Loucy (cell line): ENCODE measurements at regions not wholly inside any gene's neighbourhood (a gene's known extent, or its start where the extent isn't known, plus 50 kb on each side); places are given as distances from the start of the nearest gene placed in this dataset.

Experiments used
- H2AFZ ChIP-seq: fragments of 200-600 bp; sonication (generic); 2 replicates; pipeline ENCODE4 v1.6.0; 2016; ENCODE audit warnings: antibody characterized with exemption, mild to moderate bottlenecking, low read length, moderate library complexity
- H3F3A ChIP-seq: fragments of 200-600 bp; 2 replicates; pipeline ENCODE4 v1.6.0; 2016; ENCODE audit warnings: antibody characterized with exemption, low read depth, mild to moderate bottlenecking
- H3K27me3 ChIP-seq: fragments of 200-600 bp; sonication (generic); 2 replicates; pipeline ENCODE4 v1.6.1; 2014; ENCODE audit warnings: low read length, mild to moderate bottlenecking; ENCODE audit not compliant: insufficient read depth, poor library complexity, severe bottlenecking
- H3K36me3 ChIP-seq: fragments of 200-600 bp; sonication (generic); 2 replicates; pipeline ENCODE4 v1.6.1; 2016; ENCODE audit warnings: low read length; ENCODE audit not compliant: insufficient read depth
- H3K4me1 ChIP-seq: fragments of 200-600 bp; sonication (generic); 2 replicates; pipeline ENCODE4 v1.5.1; 2014; ENCODE audit warnings: low read length, mild to moderate bottlenecking; ENCODE audit not compliant: insufficient read depth, poor library complexity, severe bottlenecking
- H3K4me2 ChIP-seq: fragments of 200-600 bp; sonication (generic); 2 replicates; pipeline ENCODE4 v1.6.0; 2014; ENCODE audit warnings: antibody characterized with exemption, low read length, low read depth, mild to moderate bottlenecking; ENCODE audit not compliant: poor library complexity, severe bottlenecking
- H3K4me3 ChIP-seq: fragments of 200-600 bp; sonication (generic); 2 replicates; pipeline ENCODE4 v1.5.1; 2014; ENCODE audit warnings: low read length, mild to moderate bottlenecking, mixed read lengths; ENCODE audit not compliant: poor library complexity, severe bottlenecking
- H3K79me2 ChIP-seq: fragments of 200-600 bp; sonication (generic); 2 replicates; pipeline ENCODE4 v1.6.1; 2014; ENCODE audit warnings: low read length; ENCODE audit not compliant: insufficient read depth
- H3K9ac ChIP-seq: fragments of 200-600 bp; sonication (generic); 2 replicates; pipeline ENCODE4 v1.6.0; 2014; ENCODE audit warnings: mild to moderate bottlenecking, low read depth, low read length, moderate library complexity; ENCODE audit not compliant: poor library complexity, severe bottlenecking
- H3K9me2 ChIP-seq: fragments of 200-600 bp; sonication (generic); replicated peaks from 2 replicates; pipeline ENCODE4 v1.6.1; 2016; ENCODE audit warnings: low read depth, low read length, mixed read lengths
- H3K9me3 ChIP-seq: fragments of 200-600 bp; sonication (generic); 2 replicates; pipeline ENCODE4 v1.6.1; 2014; ENCODE audit warnings: mild to moderate bottlenecking, antibody characterized with exemption, low read length, low read depth; ENCODE audit not compliant: insufficient read depth
- H4K20me1 ChIP-seq: fragments of 200-600 bp; sonication (generic); 2 replicates; pipeline ENCODE4 v1.6.0; 2014; ENCODE audit warnings: antibody characterized with exemption, low read length, mild to moderate bottlenecking; ENCODE audit not compliant: insufficient read depth, poor library complexity, severe bottlenecking
- EZH2phosphoT487 ChIP-seq: fragments of 200-600 bp; IDR thresholded peaks from 2 replicates; pipeline ENCODE4 v1.6.1; 2018; ENCODE audit warnings: antibody characterized with exemption, mild to moderate bottlenecking, moderate library complexity, borderline replicate concordance
- TF ChIP-seq, protein P1 (sequence below): fragments of 200-600 bp; sonication (generic); conservative IDR thresholded peaks from 2 replicates; pipeline ENCODE4 v1.5.1; 2014; ENCODE audit warnings: mild to moderate bottlenecking, antibody characterized with exemption, low read length

- no peak overlapping the region for H3K9ac ChIP-seq
- no peak overlapping the region for H3K4me2 ChIP-seq
- H3K4me3 ChIP-seq, result no peak overlapping the region
- H3K36me3 ChIP-seq, result no peaks in the 10 kb centered on the region
- H3K27me3 ChIP-seq, result no peaks in the 10 kb centered on the region
- H4K20me1 ChIP-seq, result no peaks in the 10 kb centered on the region
- no peaks in the 10 kb centered on the region for H3K79me2 ChIP-seq
- no peaks in the 10 kb centered on the region for H3K9me2 ChIP-seq
- H3F3A ChIP-seq, result no peaks in the 10 kb centered on the region
- no peaks in the 10 kb centered on the region for H3K4me1 ChIP-seq
- H2AFZ ChIP-seq, result no peak overlapping the region
- no peaks in the 10 kb centered on the region for H3K9me3 ChIP-seq
- TF ChIP-seq, protein P1, sequence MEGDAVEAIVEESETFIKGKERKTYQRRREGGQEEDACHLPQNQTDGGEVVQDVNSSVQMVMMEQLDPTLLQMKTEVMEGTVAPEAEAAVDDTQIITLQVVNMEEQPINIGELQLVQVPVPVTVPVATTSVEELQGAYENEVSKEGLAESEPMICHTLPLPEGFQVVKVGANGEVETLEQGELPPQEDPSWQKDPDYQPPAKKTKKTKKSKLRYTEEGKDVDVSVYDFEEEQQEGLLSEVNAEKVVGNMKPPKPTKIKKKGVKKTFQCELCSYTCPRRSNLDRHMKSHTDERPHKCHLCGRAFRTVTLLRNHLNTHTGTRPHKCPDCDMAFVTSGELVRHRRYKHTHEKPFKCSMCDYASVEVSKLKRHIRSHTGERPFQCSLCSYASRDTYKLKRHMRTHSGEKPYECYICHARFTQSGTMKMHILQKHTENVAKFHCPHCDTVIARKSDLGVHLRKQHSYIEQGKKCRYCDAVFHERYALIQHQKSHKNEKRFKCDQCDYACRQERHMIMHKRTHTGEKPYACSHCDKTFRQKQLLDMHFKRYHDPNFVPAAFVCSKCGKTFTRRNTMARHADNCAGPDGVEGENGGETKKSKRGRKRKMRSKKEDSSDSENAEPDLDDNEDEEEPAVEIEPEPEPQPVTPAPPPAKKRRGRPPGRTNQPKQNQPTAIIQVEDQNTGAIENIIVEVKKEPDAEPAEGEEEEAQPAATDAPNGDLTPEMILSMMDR, result no peak
- no peak for TF ChIP-seq EZH2phosphoT487
Measured at GRCh38 chr4:83661359-83661758, 125.5 kb downstream of the GPAT3 start.

DNA sequence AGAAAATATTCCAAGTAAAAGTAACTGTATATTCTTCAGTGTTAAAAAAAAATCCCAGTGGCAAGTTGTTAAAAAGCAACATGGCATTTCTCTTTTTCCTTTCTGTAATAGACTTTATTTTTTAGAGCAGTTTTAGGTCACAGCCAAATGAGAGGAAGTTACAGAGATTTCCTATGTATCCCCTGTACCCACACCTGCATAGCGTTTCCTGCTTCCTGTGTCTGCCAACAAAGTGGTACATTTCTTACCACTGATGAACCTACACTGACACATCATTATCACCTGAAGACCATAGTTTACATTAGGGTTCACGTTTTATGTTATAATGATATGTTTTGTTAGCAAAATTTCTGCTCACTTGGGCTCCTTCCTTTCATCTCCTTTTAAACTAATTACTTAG is 124.7 kb downstream of the GPAT3 start:
- H3F3A ChIP-seq, result no peaks in the 10 kb centered on the region
- H3K27me3 ChIP-seq, result no peaks in the 10 kb centered on the region
- no peaks in the 10 kb centered on the region for H3K9me3 ChIP-seq
- H3K4me3 ChIP-seq, result no peak overlapping the region
- no peaks in the 10 kb centered on the region for H3K4me1 ChIP-seq
- H3K79me2 ChIP-seq, result no peaks in the 10 kb centered on the region
- no peaks in the 10 kb centered on the region for H3K9me2 ChIP-seq
- H3K9ac ChIP-seq, result no peak overlapping the region
- no peaks in the 10 kb centered on the region for H4K20me1 ChIP-seq
- no peaks in the 10 kb centered on the region for H3K36me3 ChIP-seq
- no peak overlapping the region for H2AFZ ChIP-seq
- TF ChIP-seq, protein P1, result no peak
- no peak for TF ChIP-seq EZH2phosphoT487
- H3K4me2 ChIP-seq, result no peak overlapping the region

DNA sequence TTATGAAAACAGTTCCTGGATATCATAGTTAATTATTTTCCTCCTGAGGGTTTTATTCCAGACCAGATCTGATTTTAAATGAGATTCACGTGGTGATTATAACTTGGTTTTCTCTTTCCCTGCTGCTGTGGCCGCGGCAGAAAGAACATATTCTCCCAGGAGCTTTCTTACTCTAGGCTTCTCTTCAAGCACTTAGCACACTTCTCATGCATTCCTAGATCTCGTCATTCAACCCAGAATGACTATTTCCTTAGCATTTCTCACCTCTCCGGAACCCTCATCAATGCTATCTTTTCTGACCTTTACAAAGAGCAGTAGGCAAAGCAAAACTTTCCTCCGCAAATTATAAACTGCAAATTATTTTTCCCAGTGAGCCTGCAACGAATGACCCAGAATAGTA is 122.9 kb downstream of the GPAT3 start:
- Histone ChIP-seq H2AFZ (no peak overlapping the region), H3K4me2 (no peak overlapping the region), H3K9me2 (no peaks in the 10 kb centered on the region), H3F3A (no peaks in the 10 kb centered on the region), H3K27me3 (no peaks in the 10 kb centered on the region), H3K9ac (no peak overlapping the region), H4K20me1 (no peaks in the 10 kb centered on the region), H3K4me3 (no peak overlapping the region), H3K9me3 (no peaks in the 10 kb centered on the region), H3K36me3 (no peaks in the 10 kb centered on the region), H3K79me2 (no peaks in the 10 kb centered on the region), H3K4me1 (no peaks in the 10 kb centered on the region)
- no peak for TF ChIP-seq EZH2phosphoT487
- TF ChIP-seq, protein P1, result no peak
